GM18519 (cell line): ENCODE measurements at regions not wholly inside any gene's neighbourhood (a gene's known extent, or its start where the extent isn't known, plus 50 kb on each side); places are given as distances from the start of the nearest gene placed in this dataset.

Experiments used
- ATAC-seq: cut with Tn5 transposase; IDR thresholded peaks from one replicate; pipeline ENCODE4 v1.9.1; 2021; ENCODE audit warnings: mild to moderate bottlenecking, moderate library complexity; ENCODE audit not compliant: unreplicated experiment, low FRiP score

DNA sequence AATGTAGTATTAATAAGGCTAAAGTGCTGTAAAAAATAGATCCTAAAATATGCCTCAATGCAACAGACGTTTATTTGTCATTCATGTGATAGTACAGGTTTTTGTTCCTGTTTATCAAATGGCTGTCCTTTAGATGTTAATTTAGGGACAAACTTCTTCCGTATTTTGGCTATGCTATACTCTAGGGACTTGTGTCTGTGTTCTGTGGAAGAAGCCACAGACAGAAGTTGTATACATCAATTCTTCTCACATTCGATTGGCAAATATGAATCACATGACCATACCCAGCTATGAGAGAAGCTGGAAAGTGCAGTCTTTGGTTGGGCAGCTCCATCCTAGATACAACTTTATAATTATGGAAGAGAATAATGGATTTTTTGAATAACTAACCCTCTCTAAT, 232.7 kb upstream of the SNX7 start:
- ATAC-seq, result no peak

DNA sequence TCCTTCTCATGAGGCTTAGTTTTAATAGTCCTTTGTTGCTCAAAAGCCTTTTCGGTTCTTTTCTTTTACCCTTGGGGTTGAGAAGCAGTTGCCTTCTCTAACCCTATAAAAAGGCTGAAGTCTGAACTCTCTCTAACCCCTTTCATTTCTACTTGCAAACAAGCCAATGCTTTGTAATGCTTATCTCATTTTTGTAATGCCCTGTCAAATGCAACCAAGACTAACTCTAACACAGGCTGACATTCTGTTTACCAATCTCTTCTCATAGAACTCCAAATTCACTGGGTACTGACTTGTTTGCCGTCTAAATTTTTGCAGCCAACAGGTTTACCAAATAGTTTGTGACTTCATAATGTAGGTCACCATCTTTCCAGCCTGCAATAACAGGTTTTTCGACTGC, 233.9 kb upstream of the SNX7 start:
- no peak for ATAC-seq

DNA sequence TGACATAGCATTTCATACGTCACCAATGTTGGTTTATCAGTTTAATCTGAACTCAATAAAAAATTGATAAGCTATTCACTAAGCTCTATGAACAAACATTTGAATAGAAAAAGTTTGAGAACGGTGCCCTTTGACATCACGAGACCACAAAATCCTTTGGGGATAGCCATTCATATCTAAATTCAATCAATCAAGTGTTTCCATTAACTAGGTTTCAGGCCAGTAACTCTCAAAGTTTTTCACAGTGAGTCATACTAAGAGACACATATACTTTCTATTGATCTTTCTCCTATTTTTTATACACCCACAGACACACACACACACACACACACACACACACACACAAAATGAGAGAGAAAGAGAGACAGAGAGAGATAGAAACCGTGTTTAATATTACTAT, 235.4 kb upstream of the SNX7 start:
- ATAC-seq, result no peak

DNA sequence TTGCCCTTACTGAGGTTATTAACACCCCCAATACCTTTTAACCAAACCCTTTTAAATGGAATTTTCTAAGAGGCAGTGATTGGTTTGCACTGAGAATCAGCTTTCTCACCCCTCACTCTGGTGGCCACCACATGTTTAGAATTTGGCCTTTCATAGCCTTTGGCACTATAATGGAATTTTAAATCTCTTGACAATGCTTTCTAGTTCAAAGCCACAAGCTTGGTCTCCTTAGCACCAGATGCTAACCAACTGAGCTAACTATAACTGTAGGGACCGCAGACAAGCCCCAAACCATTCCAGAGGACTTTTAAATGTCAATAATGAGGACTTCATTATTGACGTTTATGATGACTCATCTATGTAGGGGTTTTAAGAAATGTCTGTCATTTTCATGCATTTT, 238.7 kb upstream of the SNX7 start:
- no peak for ATAC-seq

DNA sequence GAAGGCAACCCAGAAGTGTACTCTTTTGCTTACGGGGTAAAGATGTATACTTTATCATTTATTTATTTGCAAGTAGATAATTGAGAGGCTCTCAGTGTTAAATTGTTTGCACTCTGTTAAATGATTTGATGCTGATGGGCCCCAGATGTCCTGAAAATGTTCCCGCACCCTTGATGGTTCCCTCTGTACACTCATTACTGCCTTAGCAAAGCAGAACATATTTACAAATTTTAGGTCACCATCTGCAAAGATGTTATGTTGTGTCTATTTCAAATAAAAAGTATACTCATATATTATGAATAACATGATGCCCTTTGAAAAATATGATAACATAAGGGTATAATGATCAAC, 240.5 kb upstream of the SNX7 start:
- no peak for ATAC-seq

DNA sequence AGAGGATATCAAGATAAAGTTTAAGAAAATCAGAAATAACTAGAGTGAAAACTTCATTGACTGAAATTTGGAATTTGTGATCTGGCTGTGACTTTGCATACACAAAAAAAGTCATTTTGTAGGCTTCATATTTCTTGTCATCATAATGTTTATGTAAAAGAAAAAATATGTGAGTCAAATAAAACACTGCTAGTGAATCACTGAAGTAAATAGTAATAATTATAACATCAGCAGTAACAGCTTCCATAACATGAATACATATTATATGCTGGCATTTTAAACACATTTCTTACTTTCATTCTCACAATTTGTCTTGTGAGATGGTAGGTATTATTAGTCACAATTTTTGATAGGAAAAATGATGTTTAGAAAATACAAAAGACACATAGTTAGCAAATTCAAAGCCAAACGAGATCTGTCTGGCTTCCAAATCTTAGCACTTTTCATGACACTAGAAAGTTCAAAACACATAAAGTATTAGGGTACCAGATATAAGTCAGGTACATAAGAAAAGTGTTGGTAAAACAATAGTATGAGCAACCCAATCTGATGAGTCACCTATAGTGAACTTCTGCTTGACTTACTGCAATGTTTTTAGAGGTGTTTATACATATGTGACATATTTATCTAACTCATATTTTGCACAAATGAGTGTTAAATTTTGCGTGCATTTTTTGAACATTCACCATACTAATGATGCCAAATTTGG, 241.0 kb upstream of the SNX7 start:
- no peak for ATAC-seq

DNA sequence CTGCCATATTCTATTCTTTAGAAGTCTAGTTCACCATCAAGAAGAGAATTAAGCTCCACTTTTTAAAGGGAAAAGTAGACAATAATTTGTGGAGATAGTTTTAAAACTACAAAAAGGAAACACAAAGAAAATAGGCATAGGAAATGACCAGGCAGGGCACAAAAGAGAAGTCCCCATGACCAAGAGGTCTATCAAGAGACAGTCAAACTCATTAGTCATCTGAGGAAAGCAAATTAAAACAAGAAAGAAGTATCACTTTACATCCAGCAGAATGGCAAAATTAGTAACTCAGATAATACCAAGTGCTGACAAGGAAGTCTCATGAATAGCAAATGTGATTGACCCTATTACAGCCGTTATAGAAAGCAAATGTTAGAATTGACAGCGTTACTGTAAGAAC, 243.7 kb upstream of the SNX7 start:
- ATAC-seq, result no peak

DNA sequence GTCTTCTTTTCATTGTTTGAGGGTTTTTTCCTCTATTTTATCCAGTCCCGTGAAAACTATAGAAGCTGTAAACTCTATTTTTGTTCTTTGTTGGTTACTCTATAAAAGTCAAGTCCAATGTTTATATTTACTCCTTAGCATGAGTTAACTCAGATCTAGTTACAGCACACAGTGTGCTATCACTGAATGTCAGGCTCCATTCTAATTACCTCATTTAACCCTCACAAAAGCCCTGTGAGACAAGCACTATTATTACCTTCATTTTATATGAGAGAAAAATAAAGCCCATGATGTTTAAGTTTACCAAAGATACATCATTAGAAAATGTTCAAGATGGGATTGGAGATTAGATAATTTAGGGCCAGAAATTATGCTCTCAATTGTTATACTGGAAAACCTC, 251.4 kb upstream of the SNX7 start:
- no peak for ATAC-seq

DNA sequence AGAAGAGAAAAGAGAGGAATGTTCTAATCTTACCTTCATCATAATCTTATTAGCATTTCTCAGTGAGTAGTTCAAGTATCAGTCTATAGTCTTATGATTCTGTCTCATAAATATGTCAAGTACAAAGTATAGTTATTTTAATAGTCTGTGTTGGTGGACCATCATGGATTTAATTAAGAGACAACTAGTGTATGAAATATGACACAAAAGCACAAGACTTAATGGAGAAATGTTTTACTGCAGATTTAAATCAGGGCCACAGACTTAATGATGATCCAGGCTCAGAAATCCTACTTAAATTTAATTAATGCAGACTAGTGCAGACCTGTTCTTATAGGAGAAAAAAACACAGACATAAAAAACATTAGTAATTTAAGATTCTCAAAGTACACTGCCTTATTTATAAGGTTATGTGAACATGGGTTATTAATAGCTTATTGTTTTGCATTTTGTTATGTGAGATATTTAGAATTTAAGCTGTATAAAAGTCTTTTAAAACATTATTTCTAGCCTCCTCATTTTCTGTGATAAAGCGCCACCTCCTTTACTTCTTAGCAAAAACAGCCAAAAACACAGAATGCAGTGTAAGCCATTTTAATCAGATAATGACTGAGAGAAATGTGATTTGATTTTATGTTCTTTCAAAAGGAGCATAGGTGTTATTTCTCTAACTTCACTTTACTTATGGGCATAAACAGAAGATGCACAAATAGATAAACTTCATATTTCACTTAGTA, 255.0 kb upstream of the SNX7 start:
- ATAC-seq, result no peak

DNA sequence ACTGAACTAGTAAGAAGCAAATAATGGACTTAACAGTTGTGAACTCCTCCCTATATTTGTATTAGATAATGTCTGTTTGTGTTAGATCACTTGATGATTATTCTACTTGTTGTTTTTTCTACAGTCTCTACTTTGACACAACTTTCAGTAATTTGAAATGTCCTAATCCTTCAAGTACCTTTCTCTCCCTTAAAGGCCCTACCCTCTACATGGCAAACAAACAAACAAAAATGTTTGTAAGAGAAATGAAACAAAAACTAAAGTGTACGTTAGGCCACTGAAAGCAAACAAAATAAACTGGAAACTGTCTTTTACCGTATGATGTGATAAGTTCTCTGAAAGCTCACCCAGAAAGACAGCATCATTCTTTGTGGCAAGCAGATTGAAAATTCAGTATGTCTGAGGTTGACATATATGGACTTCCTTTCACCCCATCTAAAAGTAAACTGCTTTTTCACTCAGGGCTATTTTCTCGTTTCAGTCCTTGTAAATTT, 255.9 kb upstream of the SNX7 start:
- ATAC-seq, result peak; percentile 74

DNA sequence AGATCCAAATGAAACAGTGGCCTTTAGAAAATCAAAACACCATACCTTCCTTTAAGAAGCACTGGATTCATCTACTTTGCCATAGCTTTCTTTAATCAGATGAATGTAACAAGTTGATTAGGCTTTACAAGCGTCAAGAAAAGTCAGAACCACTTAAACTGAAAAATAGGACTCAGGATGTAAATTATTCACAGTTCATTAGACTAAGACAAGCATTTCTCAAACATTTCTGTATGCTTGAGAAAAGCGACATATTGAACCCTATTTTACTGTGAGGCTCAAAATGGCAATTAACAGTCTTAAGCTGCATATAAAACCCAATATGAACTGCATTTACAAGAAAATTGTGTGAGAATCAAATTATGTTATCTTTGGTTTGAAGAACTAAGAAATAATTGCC, 256.7 kb upstream of the SNX7 start:
- ATAC-seq, result no peak

DNA sequence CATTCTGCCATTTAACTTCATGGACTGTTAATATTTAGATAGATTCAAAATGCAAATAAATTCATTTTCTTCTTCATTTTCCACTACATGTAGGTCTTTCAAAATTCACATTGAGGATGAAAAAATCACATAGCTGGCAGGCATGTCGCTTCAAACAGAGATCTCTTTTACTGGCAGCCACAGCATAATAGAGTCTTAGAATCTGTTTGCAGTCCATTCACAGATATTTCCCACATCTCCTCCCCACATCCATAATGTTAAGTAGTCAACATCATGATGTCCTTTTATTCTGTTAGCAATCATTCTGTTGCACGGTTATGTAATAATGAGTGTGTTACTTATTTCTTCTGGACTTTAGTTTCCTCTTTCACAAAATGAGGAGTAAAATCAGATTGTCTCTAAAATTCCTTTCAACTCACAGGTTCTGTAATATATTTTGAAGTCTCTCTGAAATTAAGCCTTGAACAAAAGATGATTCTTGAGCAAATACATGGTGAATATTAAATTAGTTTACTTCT, 257.5 kb upstream of the SNX7 start:
- no peak for ATAC-seq

DNA sequence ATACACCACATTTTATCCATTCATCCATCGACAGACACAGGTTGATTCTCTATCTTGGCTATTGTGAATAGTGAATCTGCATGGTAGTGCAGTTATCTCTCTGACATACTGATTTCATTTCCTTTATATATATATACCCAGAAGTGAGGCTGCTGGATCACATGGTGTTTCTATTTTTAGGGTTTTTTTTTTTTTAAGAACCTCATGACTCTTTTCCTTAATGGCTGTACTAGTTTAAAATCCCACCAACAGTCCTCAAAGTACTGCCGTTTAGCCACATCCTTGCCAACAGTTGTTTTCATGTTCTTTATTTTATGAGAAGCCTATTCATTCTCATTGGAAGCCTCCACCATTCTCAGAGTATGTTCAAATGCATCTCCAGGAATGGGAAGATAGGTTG, 258.7 kb upstream of the SNX7 start:
- ATAC-seq, result no peak

DNA sequence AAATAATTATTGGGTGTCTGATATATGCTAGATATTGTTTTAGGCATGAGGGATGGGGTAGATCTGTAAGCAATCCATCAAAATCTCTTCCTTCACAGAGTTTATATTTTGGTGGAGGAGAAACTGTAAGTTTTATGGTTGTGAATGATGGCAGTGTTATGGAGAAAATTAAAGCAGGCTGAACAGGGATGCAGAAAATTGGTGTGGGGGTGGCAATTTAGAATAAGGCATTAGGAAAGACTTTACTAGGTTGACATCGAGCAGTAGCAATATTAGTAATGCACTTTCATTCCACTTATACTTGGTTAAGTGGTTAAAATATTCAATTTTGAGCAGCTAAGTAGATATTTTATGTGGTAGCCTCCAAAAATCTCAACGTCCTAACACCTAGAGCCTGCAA, 261.1 kb upstream of the SNX7 start:
- ATAC-seq, result no peak

DNA sequence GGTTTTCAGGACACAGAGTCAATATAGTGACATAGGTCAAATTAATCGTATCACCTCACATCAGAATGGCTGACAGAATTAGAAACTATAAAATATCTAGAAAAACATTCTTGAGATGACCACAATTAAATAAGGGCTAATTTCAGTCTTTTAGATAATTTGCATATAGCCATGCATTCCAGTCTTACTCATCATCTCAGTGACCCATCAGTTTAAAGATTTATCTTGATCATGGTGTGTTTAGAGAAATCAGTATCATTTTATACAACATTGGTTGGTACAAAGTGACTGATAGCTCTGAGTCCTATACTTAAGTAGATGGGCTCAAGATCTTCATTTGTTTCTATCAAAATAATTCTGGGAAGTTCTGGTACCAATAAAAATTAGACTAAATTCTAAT, 262.3 kb upstream of the SNX7 start:
- ATAC-seq, result no peak

DNA sequence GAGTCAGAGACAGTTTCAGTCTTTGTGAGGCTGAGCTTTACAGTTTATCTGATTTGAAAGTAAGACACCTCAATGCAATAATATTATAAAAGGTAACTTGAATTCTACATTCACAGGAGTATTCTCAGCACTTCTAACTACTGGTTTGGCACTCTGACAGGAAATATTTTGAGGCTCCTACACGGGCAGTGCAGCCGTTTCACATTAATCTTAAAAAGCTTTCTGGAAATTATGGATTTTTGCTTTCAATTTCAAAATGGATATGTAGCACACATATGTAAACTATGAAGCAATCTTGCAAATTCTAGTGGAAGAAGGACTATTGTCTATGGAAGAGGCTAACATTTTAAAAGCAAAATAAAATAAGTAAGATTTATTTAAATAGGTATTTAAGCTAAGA, 262.9 kb upstream of the SNX7 start:
- ATAC-seq, result no peak

DNA sequence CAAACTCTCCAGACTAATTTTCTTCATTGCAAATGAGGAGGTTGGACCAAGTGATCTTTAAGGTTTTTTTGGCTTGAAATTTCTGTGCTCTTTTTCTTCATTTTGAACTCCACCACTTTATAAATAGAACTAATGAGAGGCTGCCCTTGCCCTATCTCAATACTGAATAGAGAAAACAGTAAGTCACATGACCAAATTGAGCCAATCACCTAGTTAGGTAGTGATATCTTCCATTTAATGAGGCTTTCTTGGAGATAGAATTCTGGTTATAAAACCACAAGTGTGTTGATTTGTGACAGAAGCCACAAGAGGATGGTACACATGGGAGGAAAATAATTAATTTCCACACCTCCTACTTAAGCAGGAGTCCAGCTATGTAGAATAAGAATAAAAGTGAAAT, 263.4 kb upstream of the SNX7 start:
- no peak for ATAC-seq

DNA sequence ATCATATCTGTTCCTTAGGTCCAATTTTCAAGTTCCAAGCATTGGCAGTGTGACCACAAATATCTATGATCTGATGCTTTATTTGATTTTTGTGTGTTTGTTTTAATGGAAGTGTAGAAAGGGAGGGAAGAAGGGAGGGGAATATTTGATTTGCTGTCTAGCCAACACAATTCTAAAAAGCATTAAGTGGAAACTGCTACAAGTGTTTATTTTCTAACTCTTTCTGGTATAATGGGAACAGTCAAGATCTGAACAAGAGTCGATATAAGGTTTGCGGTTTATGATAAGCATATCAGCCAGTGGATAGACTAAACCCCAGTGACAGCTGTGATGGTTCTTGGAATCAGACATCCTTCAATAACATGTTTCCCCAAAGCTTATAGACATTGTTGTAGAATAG, 267.8 kb upstream of the SNX7 start:
- ATAC-seq, result no peak

DNA sequence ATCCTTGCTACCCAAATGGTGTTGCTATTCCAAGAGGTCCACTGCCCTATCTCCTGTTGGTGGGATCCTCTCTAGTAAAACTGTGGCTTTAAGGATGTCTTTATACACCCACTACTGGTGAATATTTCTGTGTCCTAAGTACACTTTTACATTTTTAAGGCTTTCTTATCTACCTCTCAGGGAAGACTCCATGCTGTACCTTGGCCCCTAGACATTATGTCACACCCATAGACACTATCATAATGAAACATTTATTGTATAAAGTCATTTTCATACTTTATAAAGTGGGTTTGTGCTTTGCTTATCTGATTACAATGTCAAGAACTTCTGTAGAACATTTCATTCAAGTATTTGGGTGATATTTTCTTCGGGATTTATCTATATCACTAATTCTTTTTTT, 270.3 kb upstream of the SNX7 start:
- ATAC-seq, result no peak

DNA sequence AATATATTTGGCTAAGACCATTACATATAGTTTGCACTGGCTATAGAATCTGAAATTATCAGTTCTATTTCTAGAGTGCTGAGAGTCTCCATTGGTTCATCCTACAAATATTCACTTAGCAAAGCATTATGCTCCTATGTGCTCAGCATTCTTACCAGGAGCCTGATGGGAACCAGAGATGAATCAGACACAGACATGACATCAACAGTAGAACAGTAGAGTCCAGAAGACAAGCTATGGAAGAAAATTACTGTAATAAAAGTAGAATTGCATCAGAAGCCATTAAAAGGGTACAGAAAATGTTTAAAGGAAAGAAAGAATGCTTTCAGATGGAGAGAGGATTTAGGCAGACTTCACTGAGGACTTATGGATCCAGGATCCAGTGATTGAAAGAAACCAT, 271.7 kb upstream of the SNX7 start:
- no peak for ATAC-seq

DNA sequence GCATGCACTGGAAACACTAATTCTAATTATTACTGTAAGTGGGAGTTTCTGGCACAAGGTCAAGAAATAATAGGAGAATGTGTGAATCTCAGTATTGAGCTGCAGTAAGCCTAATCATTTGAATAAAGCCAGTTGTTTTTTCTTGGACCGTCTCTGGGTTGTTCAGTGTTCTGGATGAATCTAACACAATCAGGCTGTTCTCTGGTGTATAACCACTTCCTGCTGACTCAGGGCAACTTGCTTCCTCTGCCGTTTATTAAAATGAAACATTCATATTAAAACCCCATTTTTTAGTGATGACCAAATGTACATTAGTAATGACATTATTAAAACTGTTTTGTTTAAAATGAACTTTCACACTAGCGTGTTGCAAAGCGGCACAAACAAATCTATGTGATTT, 273.1 kb upstream of the SNX7 start:
- peak; percentile 74 for ATAC-seq

DNA sequence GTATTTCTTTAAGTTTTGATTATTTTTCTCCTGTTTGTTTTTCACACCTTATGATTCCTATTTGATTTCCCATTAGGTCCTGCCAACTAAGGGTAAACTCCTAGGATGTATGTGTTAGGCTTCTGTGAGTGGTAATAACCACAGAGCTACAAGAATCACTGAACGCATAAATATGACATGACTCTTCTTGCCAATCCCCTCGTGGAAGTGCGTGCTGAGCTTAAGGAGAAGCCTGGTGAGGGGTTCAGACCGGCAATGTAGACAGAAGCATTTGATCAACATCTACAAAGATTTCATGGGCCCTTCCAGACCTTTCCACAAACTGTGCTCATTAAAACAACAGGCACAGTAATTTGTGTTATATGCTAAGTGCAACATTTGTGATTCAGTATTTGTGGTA, 273.8 kb upstream of the SNX7 start:
- no peak for ATAC-seq
